Daoy (cell line): ENCODE measurements at regions not wholly inside any gene's neighbourhood (a gene's known extent, or its start where the extent isn't known, plus 50 kb on each side); places are given as distances from the start of the nearest gene placed in this dataset.

Source experiments
- DNase-seq: peaks from one replicate; pipeline ENCODE4 v3.0.0-alpha.2; 2015; ENCODE audit warnings: low read depth

GRCh38 chr20:6616421-6616820 lies 151.1 kb upstream of the BMP2 start:
- no peak for DNase-seq

GRCh38 chr20:6614836-6615235 lies 152.7 kb upstream of the BMP2 start:
- DNase-seq = no peak

- DNase-seq = peak; percentile 45
These were observed 154.1 kb upstream of the BMP2 start for GRCh38 chr20:6613280-6613861.

GRCh38 chr20:6612606-6612923 lies 154.9 kb upstream of the BMP2 start:
- DNase-seq = no peak

- no peak for DNase-seq
These were observed 155.4 kb upstream of the BMP2 start for GRCh38 chr20:6611911-6612605.

GRCh38 chr20:6606651-6607050 lies 160.8 kb upstream of the BMP2 start:
- no peak for DNase-seq

GRCh38 chr20:6605055-6605935 lies 162.2 kb upstream of the BMP2 start:
- no peak for DNase-seq

GRCh38 chr20:6604179-6604578 lies 163.3 kb upstream of the BMP2 start:
- DNase-seq = no peak

- peak; percentile 15 for DNase-seq
These were observed 167.4 kb upstream of the BMP2 start for GRCh38 chr20:6599876-6600735.

- no peak for DNase-seq
These were observed 171.8 kb upstream of the BMP2 start for GRCh38 chr20:6595704-6596103.

- peak; percentile 91 for DNase-seq
These were observed 176.4 kb upstream of the BMP2 start for GRCh38 chr20:6590891-6591637.

- peak; percentile 78 for DNase-seq
These were observed 179.2 kb upstream of the BMP2 start for GRCh38 chr20:6588296-6588695.

GRCh38 chr20:6583134-6583738 lies 184.2 kb upstream of the BMP2 start:
- DNase-seq = peak; percentile 52

GRCh38 chr20:6582449-6582848 lies 185.0 kb upstream of the BMP2 start:
- no peak for DNase-seq

- DNase-seq = no peak
These were observed 187.0 kb upstream of the BMP2 start for GRCh38 chr20:6580486-6580885.

- DNase-seq = no peak
These were observed 187.7 kb upstream of the BMP2 start for GRCh38 chr20:6579824-6580223.

GRCh38 chr20:6579417-6579816 lies 188.1 kb upstream of the BMP2 start:
- no peak for DNase-seq

GRCh38 chr20:6577451-6577850 lies 190.0 kb upstream of the BMP2 start:
- no peak for DNase-seq

- DNase-seq = no peak
These were observed 190.8 kb upstream of the BMP2 start for GRCh38 chr20:6576726-6577125.

- no peak for DNase-seq
These were observed 191.5 kb upstream of the BMP2 start for GRCh38 chr20:6575912-6576401.

- DNase-seq = peak; percentile 51
These were observed 200.7 kb upstream of the BMP2 start for GRCh38 chr20:6566821-6567220.
